Prostate gland (tissue), 2 donors: ENCODE measurements at regions not wholly inside any gene's neighbourhood (a gene's known extent, or its start where the extent isn't known, plus 50 kb on each side); places are given as distances from the start of the nearest gene placed in this dataset.

ENCODE experiments used
- small RNA-seq, 2 donors: library from RNA; depleted of rRNA; stranded (forward); fragments of <200 nt; gene quantifications; one replicate each; pipeline ENCODE3, GENCODE V24; 2016

Small RNA genes lying in the stretch of these regions (small RNA-seq; reads per million reads assigned to genes)
- 0 reads per million in 2 donors for gene RNU6-1319P
